ENCODE measurements at regions not wholly inside any gene's neighbourhood (a gene's known extent, or its start where the extent isn't known, plus 50 kb on each side); places are given as distances from the start of the nearest gene placed in this dataset.

- no peaks in the 10 kb centered on the region for H3K4me1 ChIP-seq (ENCODE audit: control insufficient read depth in 3 of 3, insufficient read depth in 2 of 3, low read depth in 1 of 3, low read length in 2 of 3)
- no peak for FAIRE-seq
- DNase-seq, result no peak
Measured at GRCh38 chr14:65900164-65900563, 487.6 kb downstream of the FUT8 start.

GRCh38 chr14:65901595-65901994 lies 489.1 kb downstream of the FUT8 start:
- 10 to 53% (median 22%) methylated on average over 1 of the region's 1 CpG for WGBS, 3 donors
- Histone ChIP-seq H3K27ac (ENCODE audit: low read depth in 1 of 3, low read length in 2 of 3) (no peak overlapping the region), H3K36me3 (ENCODE audit: control insufficient read depth in 3 of 3, insufficient read depth in 2 of 3, low read depth in 1 of 3, low read length in 3 of 3) (no peaks in the 10 kb centered on the region), H3K27me3 (ENCODE audit: control insufficient read depth in 3 of 3, insufficient read depth in 3 of 3, low read length in 3 of 3) (peaks cover 0 to 3% (median 3%) of the 10 kb centered on the region in 3 donors), H3K9me3 (ENCODE audit: control insufficient read depth in 2 of 2, insufficient read depth in 1 of 2, low read depth in 1 of 2, low read length in 1 of 2) (peaks cover 0 to 12% of the 10 kb centered on the region in 2 donors), H3K4me3 (ENCODE audit: low read depth in 1 of 3, low read length in 3 of 3) (no peak overlapping the region), H3K4me1 (ENCODE audit: control insufficient read depth in 3 of 3, insufficient read depth in 2 of 3, low read depth in 1 of 3, low read length in 2 of 3) (no peaks in the 10 kb centered on the region)
- FAIRE-seq, result no peak
- DNase-seq, result no peak

More at GRCh38 chr14:65900164-65900563, 487.6 kb downstream of the FUT8 start:
- no peaks in the 10 kb centered on the region for H3K36me3 ChIP-seq (ENCODE audit: control insufficient read depth in 3 of 3, insufficient read depth in 2 of 3, low read depth in 1 of 3, low read length in 3 of 3)
- no peak overlapping the region for H3K4me3 ChIP-seq (ENCODE audit: low read depth in 1 of 3, low read length in 3 of 3)
- peaks cover 0 to 3% (median 3%) of the 10 kb centered on the region in 3 donors for H3K27me3 ChIP-seq (ENCODE audit: control insufficient read depth in 3 of 3, insufficient read depth in 3 of 3, low read length in 3 of 3)
- WGBS, 3 donors, result 87 to 97% (median 92%) methylated on average over 2 of the region's 2 CpGs
- H3K27ac ChIP-seq (ENCODE audit: low read depth in 1 of 3, low read length in 2 of 3), result no peak overlapping the region
- H3K9me3 ChIP-seq (ENCODE audit: control insufficient read depth in 2 of 2, insufficient read depth in 1 of 2, low read depth in 1 of 2, low read length in 1 of 2), result peaks cover 0 to 12% of the 10 kb centered on the region in 2 donors

- Histone ChIP-seq H3K4me3 (ENCODE audit: low read depth in 1 of 3, low read length in 3 of 3) (no peak overlapping the region), H3K4me1 (ENCODE audit: control insufficient read depth in 3 of 3, insufficient read depth in 2 of 3, low read depth in 1 of 3, low read length in 2 of 3) (no peaks in the 10 kb centered on the region), H3K27ac (ENCODE audit: low read depth in 1 of 3, low read length in 2 of 3) (no peak overlapping the region), H3K9me3 (ENCODE audit: control insufficient read depth in 2 of 2, insufficient read depth in 1 of 2, low read depth in 1 of 2, low read length in 1 of 2) (peaks cover 0 to 12% of the 10 kb centered on the region in 2 donors), H3K27me3 (ENCODE audit: control insufficient read depth in 3 of 3, insufficient read depth in 3 of 3, low read length in 3 of 3) (peaks cover 0 to 3% (median 3%) of the 10 kb centered on the region in 3 donors), H3K36me3 (ENCODE audit: control insufficient read depth in 3 of 3, insufficient read depth in 2 of 3, low read depth in 1 of 3, low read length in 3 of 3) (no peaks in the 10 kb centered on the region)
- no peak for FAIRE-seq
- no peak for DNase-seq
- WGBS, 3 donors, result 87 to 90% (median 88%) methylated on average over 4 of the region's 4 CpGs
Measured at GRCh38 chr14:65904988-65905387, 492.5 kb downstream of the FUT8 start.

GRCh38 chr14:65906344-65906743 lies 493.8 kb downstream of the FUT8 start:
- Histone ChIP-seq H3K27me3 (ENCODE audit: control insufficient read depth in 3 of 3, insufficient read depth in 3 of 3, low read length in 3 of 3) (peaks cover 0 to 3% (median 3%) of the 10 kb centered on the region in 3 donors), H3K27ac (ENCODE audit: low read depth in 1 of 3, low read length in 2 of 3) (no peak overlapping the region), H3K4me1 (ENCODE audit: control insufficient read depth in 3 of 3, insufficient read depth in 2 of 3, low read depth in 1 of 3, low read length in 2 of 3) (no peaks in the 10 kb centered on the region), H3K4me3 (ENCODE audit: low read depth in 1 of 3, low read length in 3 of 3) (no peak overlapping the region), H3K9me3 (ENCODE audit: control insufficient read depth in 2 of 2, insufficient read depth in 1 of 2, low read depth in 1 of 2, low read length in 1 of 2) (peaks cover 0 to 7% of the 10 kb centered on the region in 2 donors), H3K36me3 (ENCODE audit: control insufficient read depth in 3 of 3, insufficient read depth in 2 of 3, low read depth in 1 of 3, low read length in 3 of 3) (no peaks in the 10 kb centered on the region)
- FAIRE-seq (no peak), DNase-seq (no peak)
- 33 to 61% (median 45%) methylated on average over 4 of the region's 4 CpGs for WGBS, 3 donors

GRCh38 chr14:65906948-65907347 lies 494.4 kb downstream of the FUT8 start:
- no peaks in the 10 kb centered on the region for H3K36me3 ChIP-seq (ENCODE audit: control insufficient read depth in 3 of 3, insufficient read depth in 2 of 3, low read depth in 1 of 3, low read length in 3 of 3)
- no peak overlapping the region for H3K4me3 ChIP-seq (ENCODE audit: low read depth in 1 of 3, low read length in 3 of 3)
- DNase-seq, result no peak
- H3K4me1 ChIP-seq (ENCODE audit: control insufficient read depth in 3 of 3, insufficient read depth in 2 of 3, low read depth in 1 of 3, low read length in 2 of 3), result no peaks in the 10 kb centered on the region
- peaks cover 0 to 2% (median 0%) of the 10 kb centered on the region in 3 donors for H3K27me3 ChIP-seq (ENCODE audit: control insufficient read depth in 3 of 3, insufficient read depth in 3 of 3, low read length in 3 of 3)
- no peak overlapping the region for H3K27ac ChIP-seq (ENCODE audit: low read depth in 1 of 3, low read length in 2 of 3)
- FAIRE-seq, result no peak
- 89 to 98% (median 90%) methylated on average over 2 of the region's 2 CpGs for WGBS, 3 donors
- peaks cover 0 to under 1% of the 10 kb centered on the region in 2 donors for H3K9me3 ChIP-seq (ENCODE audit: control insufficient read depth in 2 of 2, insufficient read depth in 1 of 2, low read depth in 1 of 2, low read length in 1 of 2)

- Histone ChIP-seq H3K4me1 (ENCODE audit: control insufficient read depth in 3 of 3, insufficient read depth in 2 of 3, low read depth in 1 of 3, low read length in 2 of 3) (no peaks in the 10 kb centered on the region), H3K27me3 (ENCODE audit: control insufficient read depth in 3 of 3, insufficient read depth in 3 of 3, low read length in 3 of 3) (peaks cover 0 to 2% (median 0%) of the 10 kb centered on the region in 3 donors), H3K36me3 (ENCODE audit: control insufficient read depth in 3 of 3, insufficient read depth in 2 of 3, low read depth in 1 of 3, low read length in 3 of 3) (no peaks in the 10 kb centered on the region), H3K9me3 (ENCODE audit: control insufficient read depth in 2 of 2, insufficient read depth in 1 of 2, low read depth in 1 of 2, low read length in 1 of 2) (no peaks in the 10 kb centered on the region), H3K4me3 (ENCODE audit: low read depth in 1 of 3, low read length in 3 of 3) (no peak overlapping the region), H3K27ac (ENCODE audit: low read depth in 1 of 3, low read length in 2 of 3) (no peak overlapping the region)
- no peak for FAIRE-seq
- DNase-seq, result no peak
- WGBS, 3 donors, result 68 to 76% (median 68%) methylated on average over 4 of the region's 4 CpGs
Measured at GRCh38 chr14:65910108-65910786, 497.7 kb downstream of the FUT8 start.

- Histone ChIP-seq H3K9me3 (ENCODE audit: control insufficient read depth in 2 of 2, insufficient read depth in 1 of 2, low read depth in 1 of 2, low read length in 1 of 2) (no peaks in the 10 kb centered on the region), H3K27me3 (ENCODE audit: control insufficient read depth in 3 of 3, insufficient read depth in 3 of 3, low read length in 3 of 3) (peaks cover 0 to 2% (median 0%) of the 10 kb centered on the region in 3 donors), H3K4me3 (ENCODE audit: low read depth in 1 of 3, low read length in 3 of 3) (no peak overlapping the region), H3K27ac (ENCODE audit: low read depth in 1 of 3, low read length in 2 of 3) (no peak overlapping the region), H3K4me1 (ENCODE audit: control insufficient read depth in 3 of 3, insufficient read depth in 2 of 3, low read depth in 1 of 3, low read length in 2 of 3) (no peaks in the 10 kb centered on the region), H3K36me3 (ENCODE audit: control insufficient read depth in 3 of 3, insufficient read depth in 2 of 3, low read depth in 1 of 3, low read length in 3 of 3) (no peaks in the 10 kb centered on the region)
- no peak for DNase-seq
- FAIRE-seq, result no peak
Measured at GRCh38 chr14:65915125-65915524, 502.6 kb downstream of the FUT8 start.

- WGBS, 3 donors, result 85 to 88% (median 87%) methylated on average over 2 of the region's 2 CpGs
- H3K4me1 ChIP-seq (ENCODE audit: control insufficient read depth in 3 of 3, insufficient read depth in 2 of 3, low read depth in 1 of 3, low read length in 2 of 3), result no peaks in the 10 kb centered on the region
- H3K27me3 ChIP-seq (ENCODE audit: control insufficient read depth in 3 of 3, insufficient read depth in 3 of 3, low read length in 3 of 3), result peaks cover 0 to 2% (median 0%) of the 10 kb centered on the region in 3 donors
- no peak overlapping the region for H3K4me3 ChIP-seq (ENCODE audit: low read depth in 1 of 3, low read length in 3 of 3)
- no peaks in the 10 kb centered on the region for H3K36me3 ChIP-seq (ENCODE audit: control insufficient read depth in 3 of 3, insufficient read depth in 2 of 3, low read depth in 1 of 3, low read length in 3 of 3)
- no peak for DNase-seq
- FAIRE-seq, result no peak
- H3K27ac ChIP-seq (ENCODE audit: low read depth in 1 of 3, low read length in 2 of 3), result no peak overlapping the region
- no peaks in the 10 kb centered on the region for H3K9me3 ChIP-seq (ENCODE audit: control insufficient read depth in 2 of 2, insufficient read depth in 1 of 2, low read depth in 1 of 2, low read length in 1 of 2)
Measured at GRCh38 chr14:65916055-65916454, 503.5 kb downstream of the FUT8 start.

- no peak for FAIRE-seq
- DNase-seq, result no peak
- H3K9me3 ChIP-seq (ENCODE audit: control insufficient read depth in 2 of 2, insufficient read depth in 1 of 2, low read depth in 1 of 2, low read length in 1 of 2), result no peaks in the 10 kb centered on the region
- no peaks in the 10 kb centered on the region for H3K36me3 ChIP-seq (ENCODE audit: control insufficient read depth in 3 of 3, insufficient read depth in 2 of 3, low read depth in 1 of 3, low read length in 3 of 3)
- H3K27ac ChIP-seq (ENCODE audit: low read depth in 1 of 3, low read length in 2 of 3), result no peak overlapping the region
- H3K27me3 ChIP-seq (ENCODE audit: control insufficient read depth in 3 of 3, insufficient read depth in 3 of 3, low read length in 3 of 3), result no peaks in the 10 kb centered on the region
- WGBS, 3 donors, result 77 to 81% (median 80%) methylated on average over 2 of the region's 2 CpGs
- H3K4me3 ChIP-seq (ENCODE audit: low read depth in 1 of 3, low read length in 3 of 3), result no peak overlapping the region
- H3K4me1 ChIP-seq (ENCODE audit: control insufficient read depth in 3 of 3, insufficient read depth in 2 of 3, low read depth in 1 of 3, low read length in 2 of 3), result no peaks in the 10 kb centered on the region
Measured at GRCh38 chr14:65920996-65921395, 508.5 kb downstream of the FUT8 start.
